ENCODE measurements at regions not wholly inside any gene's neighbourhood (a gene's known extent, or its start where the extent isn't known, plus 50 kb on each side); places are given as distances from the start of the nearest gene placed in this dataset.

DNA sequence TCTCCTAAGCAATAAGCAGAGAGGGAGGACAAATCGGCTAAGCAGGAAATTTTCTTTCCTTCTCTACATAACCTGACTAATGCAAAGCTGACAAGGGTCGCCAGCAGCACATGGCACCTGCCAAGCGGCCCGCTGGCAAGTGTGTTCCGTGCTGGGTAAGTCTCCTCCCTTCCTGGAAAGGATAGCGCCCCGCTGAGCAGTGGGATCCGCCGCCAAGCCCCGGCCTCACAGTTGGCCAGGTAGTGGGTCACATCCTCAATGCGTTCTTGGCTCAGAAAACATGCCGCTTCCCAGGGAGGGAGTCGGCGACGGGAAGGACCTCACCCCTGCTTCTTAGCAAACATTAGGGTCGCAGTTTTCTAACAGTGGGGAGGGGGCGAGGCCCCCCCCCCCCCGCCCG lies 488.9 kb upstream of the NUPR2 start:
- no peak for TF ChIP-seq POLR2A (IDR thresholded peaks at IDR 0.05)
- TF ChIP-seq, protein P1, sequence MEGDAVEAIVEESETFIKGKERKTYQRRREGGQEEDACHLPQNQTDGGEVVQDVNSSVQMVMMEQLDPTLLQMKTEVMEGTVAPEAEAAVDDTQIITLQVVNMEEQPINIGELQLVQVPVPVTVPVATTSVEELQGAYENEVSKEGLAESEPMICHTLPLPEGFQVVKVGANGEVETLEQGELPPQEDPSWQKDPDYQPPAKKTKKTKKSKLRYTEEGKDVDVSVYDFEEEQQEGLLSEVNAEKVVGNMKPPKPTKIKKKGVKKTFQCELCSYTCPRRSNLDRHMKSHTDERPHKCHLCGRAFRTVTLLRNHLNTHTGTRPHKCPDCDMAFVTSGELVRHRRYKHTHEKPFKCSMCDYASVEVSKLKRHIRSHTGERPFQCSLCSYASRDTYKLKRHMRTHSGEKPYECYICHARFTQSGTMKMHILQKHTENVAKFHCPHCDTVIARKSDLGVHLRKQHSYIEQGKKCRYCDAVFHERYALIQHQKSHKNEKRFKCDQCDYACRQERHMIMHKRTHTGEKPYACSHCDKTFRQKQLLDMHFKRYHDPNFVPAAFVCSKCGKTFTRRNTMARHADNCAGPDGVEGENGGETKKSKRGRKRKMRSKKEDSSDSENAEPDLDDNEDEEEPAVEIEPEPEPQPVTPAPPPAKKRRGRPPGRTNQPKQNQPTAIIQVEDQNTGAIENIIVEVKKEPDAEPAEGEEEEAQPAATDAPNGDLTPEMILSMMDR (IDR thresholded peaks at IDR 0.05), result no peak

All from Peyer's patch (tissue), 4 donors.